MM.1S (cell line): ENCODE measurements at regions not wholly inside any gene's neighbourhood (a gene's known extent, or its start where the extent isn't known, plus 50 kb on each side); places are given as distances from the start of the nearest gene placed in this dataset.
A peak's percentile ranks its signal among the peaks of the same experiment; 100 is the strongest.

Source experiments
- DNase-seq: peaks from one replicate; pipeline ENCODE4 v3.0.0-alpha.2; 2015
- H2AFZ ChIP-seq: fragments of 300-600 bp; sonication (generic); 2 replicates; pipeline ENCODE4 v1.6.0; 2016; ENCODE audit warnings: antibody characterized with exemption, low read length
- H3F3A ChIP-seq: fragments of 300-600 bp; sonication (generic); 2 replicates; pipeline ENCODE4 v1.6.1; 2016; ENCODE audit warnings: mild to moderate bottlenecking, antibody characterized with exemption, low read length, moderate library complexity, mixed read lengths; ENCODE audit not compliant: insufficient read depth
- H3K27ac ChIP-seq: fragments of 300-600 bp; sonication (generic); 2 replicates; pipeline ENCODE4 v1.5.1; 2016; ENCODE audit warnings: mild to moderate bottlenecking, low read length
- H3K27me3 ChIP-seq: fragments of 300-600 bp; sonication (generic); replicated peaks from 2 replicates; pipeline ENCODE4 v1.6.0; 2016; ENCODE audit warnings: low read length; ENCODE audit not compliant: insufficient read depth
- H3K36me3 ChIP-seq: fragments of 300-600 bp; sonication (generic); replicated peaks from 2 replicates; pipeline ENCODE4 v1.6.1; 2016; ENCODE audit warnings: mild to moderate bottlenecking, low read length, mixed read lengths; ENCODE audit not compliant: insufficient read depth
- H3K4me1 ChIP-seq: fragments of 300-600 bp; sonication (generic); 2 replicates; pipeline ENCODE4 v1.6.1; 2016; ENCODE audit warnings: low read length, mixed read lengths
- H3K4me2 ChIP-seq: fragments of 300-600 bp; sonication (generic); 2 replicates; pipeline ENCODE4 v1.6.0; 2016; ENCODE audit warnings: low read depth, low read length
- H3K4me3 ChIP-seq: fragments of 300-600 bp; sonication (generic); 2 replicates; pipeline ENCODE4 v1.5.1; 2016; ENCODE audit warnings: low read length, mixed read lengths
- H3K79me2 ChIP-seq: fragments of 300-600 bp; sonication (generic); 2 replicates; pipeline ENCODE4 v1.6.1; 2016; ENCODE audit warnings: mixed run types, low read length, mixed read lengths
- H3K9ac ChIP-seq: fragments of 300-600 bp; sonication (generic); 2 replicates; pipeline ENCODE4 v1.6.1; 2016; ENCODE audit warnings: low read length, mixed read lengths
- H3K9me2 ChIP-seq: fragments of 300-600 bp; sonication (generic); replicated peaks from 2 replicates; pipeline ENCODE4 v1.6.1; 2016; ENCODE audit warnings: mild to moderate bottlenecking, low read length, mixed read lengths; ENCODE audit not compliant: insufficient read depth
- H3K9me3 ChIP-seq: fragments of 300-600 bp; sonication (generic); replicated peaks from 2 replicates; pipeline ENCODE4 v1.6.1; 2016; ENCODE audit warnings: mild to moderate bottlenecking, low read length, mixed read lengths; ENCODE audit not compliant: insufficient read depth
- H4K20me1 ChIP-seq: fragments of 300-600 bp; sonication (generic); 2 replicates; pipeline ENCODE4 v1.6.1; 2016; ENCODE audit warnings: mild to moderate bottlenecking, low read length, moderate library complexity, mixed read lengths; ENCODE audit not compliant: insufficient read depth
- CTCF ChIP-seq: fragments of 300-600 bp; sonication (generic); IDR thresholded peaks from 2 replicates; pipeline ENCODE4 v1.5.1; 2016; ENCODE audit warnings: antibody characterized with exemption, low read length, mixed read lengths
- EZH2 ChIP-seq: fragments of 300-600 bp; sonication (generic); optimal IDR thresholded peaks from 2 replicates; pipeline ENCODE3; 2017; ENCODE audit warnings: low read depth, mild to moderate bottlenecking, antibody characterized with exemption, low read length, mixed read lengths
- EZH2phosphoT487 ChIP-seq: fragments of 300-600 bp; sonication (generic); IDR thresholded peaks from 2 replicates; pipeline ENCODE4 v1.6.1; 2018; ENCODE audit warnings: antibody characterized with exemption, low read length

- no peak for TF ChIP-seq EZH2
- TF ChIP-seq CTCF = peak; percentile 56
- no peak overlapping the region for H3K4me3 ChIP-seq
- no peak overlapping the region for H2AFZ ChIP-seq
- H3K9me2 ChIP-seq = no peaks in the 10 kb centered on the region
- no peaks in the 10 kb centered on the region for H3F3A ChIP-seq
- no peaks in the 10 kb centered on the region for H3K4me1 ChIP-seq
- H3K27me3 ChIP-seq = peaks cover 4% of the 10 kb centered on the region; the same call in 1 of the 2 replicates
- no peaks in the 10 kb centered on the region for H3K79me2 ChIP-seq
- no peak overlapping the region for H3K4me2 ChIP-seq
- H3K27ac ChIP-seq = no peak overlapping the region
- H4K20me1 ChIP-seq = no peaks in the 10 kb centered on the region
- peak; percentile 39 for DNase-seq
- no peaks in the 10 kb centered on the region for H3K9me3 ChIP-seq
- no peaks in the 10 kb centered on the region for H3K36me3 ChIP-seq
- no peak overlapping the region for H3K9ac ChIP-seq
These were observed 75.2 kb upstream of the FBRSL1 start for GRCh38 chr12:132414634-132415326.

- H4K20me1 ChIP-seq = no peaks in the 10 kb centered on the region
These were observed 75.9 kb upstream of the FBRSL1 start for GRCh38 chr12:132413931-132414588.

GRCh38 chr12:132411457-132411856 is 78.5 kb upstream of the FBRSL1 start:
- no peaks in the 10 kb centered on the region for H3K9me2 ChIP-seq
- H3K27ac ChIP-seq = no peak overlapping the region
- H3K4me2 ChIP-seq = no peak overlapping the region
- no peaks in the 10 kb centered on the region for H3K79me2 ChIP-seq
- TF ChIP-seq EZH2phosphoT487 = no peak
- TF ChIP-seq CTCF = no peak
- TF ChIP-seq EZH2 = no peak
- no peak overlapping the region for H2AFZ ChIP-seq
- no peaks in the 10 kb centered on the region for H4K20me1 ChIP-seq
- no peaks in the 10 kb centered on the region for H3K9me3 ChIP-seq
- no peak for DNase-seq
- no peaks in the 10 kb centered on the region for H3K36me3 ChIP-seq
- no peak overlapping the region for H3K9ac ChIP-seq
- no peaks in the 10 kb centered on the region for H3F3A ChIP-seq
- no peaks in the 10 kb centered on the region for H3K27me3 ChIP-seq
- no peak overlapping the region for H3K4me3 ChIP-seq
- H3K4me1 ChIP-seq = no peaks in the 10 kb centered on the region

More at GRCh38 chr12:132413931-132414588, 75.9 kb upstream of the FBRSL1 start:
- Histone ChIP-seq H2AFZ (no peak overlapping the region), H3K27ac (no peak overlapping the region), H3K9me2 (no peaks in the 10 kb centered on the region), H3K9ac (no peak overlapping the region), H3K4me1 (no peaks in the 10 kb centered on the region), H3K36me3 (no peaks in the 10 kb centered on the region), H3F3A (no peaks in the 10 kb centered on the region), H3K9me3 (no peaks in the 10 kb centered on the region), H3K4me2 (no peak overlapping the region), H3K27me3 (no peaks in the 10 kb centered on the region; the same call in 1 of the 2 replicates), H3K4me3 (no peak overlapping the region), H3K79me2 (no peaks in the 10 kb centered on the region)
- peak; percentile 28; the same call in 1 of the 2 replicates for TF ChIP-seq CTCF
- no peak for TF ChIP-seq EZH2
- no peak for TF ChIP-seq EZH2phosphoT487
- no peak for DNase-seq
